Endothelial cell of umbilical vein (primary cell): ENCODE measurements at regions not wholly inside any gene's neighbourhood (a gene's known extent, or its start where the extent isn't known, plus 50 kb on each side); places are given as distances from the start of the nearest gene placed in this dataset.

Source experiments
- BruUV-seq: library from RNA; stranded (reverse); fragments of 400-500 nt; replicated peaks from 2 replicates; lab custom pipeline; 2021; lab: Mats Ljungman, UMichigan
- CTCF ChIA-PET: fragments of 300-600, 350-600 bp; sonication (Branson Sonifier 250); formaldehyde crosslinking; loops from one replicate; lab custom pipeline; 2021; ENCODE audit warnings: antibody characterized with exemption, inconsistent platforms; lab: Charles Lee
- POLR2A ChIA-PET: fragments of 300-600, 350-600 bp; sonication (Branson Sonifier 250); formaldehyde crosslinking; loops from one replicate; lab custom pipeline; 2021; ENCODE audit warnings: antibody characterized with exemption, inconsistent platforms; lab: Charles Lee
- DNase-seq: peaks from one replicate; pipeline ENCODE4 v3.0.0-alpha.2; 2011; ENCODE audit warnings: low read depth, low spot score
- FAIRE-seq: peaks from 2 replicates; lab custom pipeline; 2011; peaks lifted over from hg19 to GRCh38; lab: Jason Lieb, UNC
- H2AFZ ChIP-seq: 2 replicates; pipeline ENCODE4 v1.6.0; 2012; ENCODE audit warnings: low read depth, low read length, control low read depth, inconsistent platforms
- H3K27ac ChIP-seq: 2 replicates; pipeline ENCODE4 v1.5.1; 2011; ENCODE audit warnings: low read depth, mild to moderate bottlenecking, control low read depth, low read length, moderate library complexity; ENCODE audit not compliant: insufficient read depth
- H3K27me3 ChIP-seq, 2 experiments: 2 replicates each; pipeline versions ENCODE4 v1.6.0 to v1.6.1; 2011; ENCODE audit warnings: low read length in 2 of 2, mixed read lengths in 1 of 2; ENCODE audit not compliant: control insufficient read depth in 2 of 2, insufficient read depth in 2 of 2
- H3K36me3 ChIP-seq, 2 experiments: 2 replicates in 1 of 2; 3 replicates in 1 of 2; pipeline ENCODE4 v1.5.1; 2011; ENCODE audit warnings: low read length in 2 of 2, mild to moderate bottlenecking in 1 of 2, moderate library complexity in 1 of 2; ENCODE audit not compliant: control insufficient read depth in 2 of 2, insufficient read depth in 2 of 2; ENCODE audit errors: extremely low read depth in 1 of 2
- H3K4me1 ChIP-seq: 3 replicates; pipeline ENCODE4 v1.5.1; 2011; ENCODE audit warnings: mild to moderate bottlenecking, low read length; ENCODE audit not compliant: control insufficient read depth, insufficient read depth; ENCODE audit errors: extremely low read depth
- H3K4me2 ChIP-seq: 2 replicates; pipeline ENCODE4 v1.6.1; 2011; ENCODE audit warnings: low read length, control low read depth, mixed read lengths; ENCODE audit not compliant: insufficient read depth
- H3K4me3 ChIP-seq, 3 experiments: fragments of 200-600 bp in 1 of 3; sonication (generic), shearing (Covaris generic) in 1 of 3; replicated peaks in 1 of 3; 2 replicates each; pipeline ENCODE4 v1.5.1; 2011 to 2016; ENCODE audit warnings: control low read depth in 3 of 3, low read length in 3 of 3, mild to moderate bottlenecking in 2 of 3, inconsistent platforms in 1 of 3, low read depth in 1 of 3, moderate library complexity in 1 of 3; ENCODE audit not compliant: insufficient read depth in 1 of 3
- H3K79me2 ChIP-seq: 2 replicates; pipeline ENCODE4 v1.6.0; 2012; ENCODE audit warnings: low read length, inconsistent platforms; ENCODE audit not compliant: control insufficient read depth, insufficient read depth
- H3K9ac ChIP-seq: replicated peaks from 2 replicates; pipeline ENCODE3; 2011; ENCODE audit warnings: low read length, control low read depth; ENCODE audit not compliant: insufficient read depth; ENCODE audit errors: extremely low read depth
- H3K9me1 ChIP-seq: replicated peaks from 3 replicates; pipeline ENCODE4 v1.6.0; 2011; ENCODE audit warnings: mild to moderate bottlenecking, low read length; ENCODE audit not compliant: control insufficient read depth, insufficient read depth; ENCODE audit errors: extremely low read depth
- H3K9me3 ChIP-seq: replicated peaks from 2 replicates; pipeline ENCODE4 v1.5.1; 2012; ENCODE audit warnings: low read length, inconsistent platforms; ENCODE audit not compliant: control insufficient read depth, insufficient read depth
- H4K20me1 ChIP-seq: replicated peaks from 2 replicates; pipeline ENCODE3; 2011; ENCODE audit warnings: mild to moderate bottlenecking, low read length; ENCODE audit not compliant: control insufficient read depth, insufficient read depth; ENCODE audit errors: extremely low read depth
- CTCF ChIP-seq, 2 donors: IDR thresholded peaks; 1 replicate in 1 of 2; 2 replicates in 1 of 2; pipeline ENCODE4 v1.5.1; 2011; ENCODE audit warnings: low read length in 2 of 2, mild to moderate bottlenecking in 2 of 2, moderate library complexity in 2 of 2, control low read depth in 1 of 2, inconsistent platforms in 1 of 2, low read depth in 1 of 2; ENCODE audit not compliant: insufficient read depth in 1 of 2; ENCODE audit errors: extremely low read depth in 1 of 2
- EZH2 ChIP-seq: IDR thresholded peaks from 2 replicates; pipeline ENCODE4 v1.6.1; 2012; ENCODE audit warnings: borderline replicate concordance, low read depth, mild to moderate bottlenecking, moderate library complexity, low read length, inconsistent platforms; ENCODE audit not compliant: severe bottlenecking
- FOS ChIP-seq: IDR thresholded peaks from 2 replicates; pipeline ENCODE4 v1.6.1; 2011; ENCODE audit warnings: mild to moderate bottlenecking, low read length, moderate library complexity, borderline replicate concordance; ENCODE audit not compliant: insufficient read depth
- GATA2 ChIP-seq: IDR thresholded peaks from 2 replicates; pipeline ENCODE4 v1.7.0; 2011; ENCODE audit warnings: low read depth, mild to moderate bottlenecking, moderate library complexity, mixed read lengths, low read length; ENCODE audit not compliant: insufficient read length, insufficient read depth
- JUN ChIP-seq: IDR thresholded peaks from 2 replicates; pipeline ENCODE4 v1.6.1; 2011; ENCODE audit warnings: borderline replicate concordance, low read depth; ENCODE audit not compliant: insufficient read length, insufficient read depth
- MYC ChIP-seq: IDR thresholded peaks from one replicate; pipeline ENCODE4 v1.6.1; 2011; ENCODE audit warnings: mild to moderate bottlenecking, low read depth, low read length
- POLR2A ChIP-seq: IDR thresholded peaks from 2 replicates; pipeline ENCODE4 v1.6.1; 2012; ENCODE audit warnings: low read depth, mild to moderate bottlenecking, control low read depth, low read length
- POLR2AphosphoS5 ChIP-seq: IDR thresholded peaks from 2 replicates; pipeline ENCODE4 v1.6.1; 2012; ENCODE audit warnings: low read depth, mild to moderate bottlenecking, control low read depth, low read length, moderate library complexity; ENCODE audit not compliant: insufficient read depth
- dilution Hi-C: fragments of 300-500 bp; cut with MboI; formaldehyde crosslinking; loops from one replicate; pipeline ENCODE4 v1.15.0; 2019; ENCODE audit warnings: low sequenced_read_pairs; ENCODE audit not compliant: extremely low pct_ligation_motif_present
- intact Hi-C: fragments of 100-400 bp; cut with micrococcal nuclease; formaldehyde crosslinking; loops from one replicate; pipeline ENCODE4 v1.10.0; 2022
- TF ChIP-seq, protein P1 (sequence below): IDR thresholded peaks from 2 replicates; pipeline ENCODE4 v1.6.1; 2011; ENCODE audit not compliant: insufficient read depth, insufficient read length

DNA sequence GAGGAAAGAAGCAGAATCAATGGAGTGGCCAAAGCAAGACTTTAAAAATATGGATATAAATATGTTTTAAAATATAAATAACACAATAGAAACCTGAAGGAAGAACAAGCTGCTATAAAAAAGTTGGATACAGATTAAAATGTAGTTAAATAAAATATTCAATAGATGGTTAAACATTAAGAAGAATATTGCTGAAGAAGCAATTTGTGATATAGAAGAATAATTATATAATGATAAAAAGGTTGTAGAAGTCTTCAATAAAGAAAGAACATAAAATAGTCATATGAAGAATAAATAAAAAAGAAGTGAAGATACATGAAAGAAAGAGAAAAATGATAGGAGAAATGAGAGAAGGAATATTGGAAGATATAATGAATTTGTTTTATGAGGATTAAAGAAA is 392.0 kb downstream of the DSC3 start:
- Histone ChIP-seq H3K79me2 (no peaks in the 10 kb centered on the region), H3K4me1 (no peaks in the 10 kb centered on the region), H3K9me3 (no peaks in the 10 kb centered on the region), H3K9ac (no peak overlapping the region), H3K27me3 (no peaks in the 10 kb centered on the region), H3K36me3 (no peaks in the 10 kb centered on the region), H4K20me1 (no peaks in the 10 kb centered on the region), H3K9me1 (no peaks in the 10 kb centered on the region), H3K4me2 (no peak overlapping the region), H3K27ac (no peak overlapping the region), H3K4me3 (no peak overlapping the region), H2AFZ (no peak overlapping the region)
- intact Hi-C loops (no loop called here), dilution Hi-C loops (no loop called here)
- no peak for TF ChIP-seq FOS
- no peak for TF ChIP-seq MYC
- no peak for TF ChIP-seq POLR2A
- no peak for TF ChIP-seq POLR2AphosphoS5
- TF ChIP-seq EZH2, result no peak
- no peak for TF ChIP-seq CTCF (IDR thresholded peaks at IDR 0.05; ENCODE audit: extremely low read depth in 1 of 2, insufficient read depth in 1 of 2, low read depth in 1 of 2, low read length in 2 of 2)
- no peak for TF ChIP-seq JUN
- no peak for TF ChIP-seq GATA2
- TF ChIP-seq, protein P1, sequence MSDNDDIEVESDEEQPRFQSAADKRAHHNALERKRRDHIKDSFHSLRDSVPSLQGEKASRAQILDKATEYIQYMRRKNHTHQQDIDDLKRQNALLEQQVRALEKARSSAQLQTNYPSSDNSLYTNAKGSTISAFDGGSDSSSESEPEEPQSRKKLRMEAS, result no peak
- FAIRE-seq (no peak), DNase-seq (no peak)
- BruUV-seq, result no TSS peak
- CTCF ChIA-PET, result no interaction called here
- POLR2A ChIA-PET, result no interaction called here
